Liver (tissue), 3 donors: ENCODE measurements at regions not wholly inside any gene's neighbourhood (a gene's known extent, or its start where the extent isn't known, plus 50 kb on each side); places are given as distances from the start of the nearest gene placed in this dataset.

Source experiments
- ATF3 ChIP-seq: IDR thresholded peaks from 2 replicates; pipeline ENCODE4 v1.6.1; 2016; ENCODE audit warnings: antibody characterized with exemption
- CTCF ChIP-seq: fragments of 150-350 bp; IDR thresholded peaks from 2 replicates; pipeline ENCODE4 v1.5.1; 2017; ENCODE audit warnings: improper control_type of control experiment, low read depth, low read length; ENCODE audit not compliant: missing input control
- GABPA ChIP-seq, 2 donors: IDR thresholded peaks in 1 of 2; conservative IDR thresholded peaks in 1 of 2; 2 replicates each; pipeline ENCODE4 v1.6.1; 2016; ENCODE audit warnings: antibody characterized with exemption in 2 of 2, mild to moderate bottlenecking in 1 of 2, moderate library complexity in 1 of 2
- NR2F2 ChIP-seq: IDR thresholded peaks from 2 replicates; pipeline ENCODE4 v1.6.1; 2016; ENCODE audit warnings: antibody characterized with exemption
- RAD21 ChIP-seq, 2 donors: IDR thresholded peaks; 2 replicates each; pipeline ENCODE4 v1.6.1; 2016; ENCODE audit warnings: antibody characterized with exemption in 2 of 2, mild to moderate bottlenecking in 2 of 2
- SP1 ChIP-seq: IDR thresholded peaks from 2 replicates; pipeline ENCODE4 v1.6.1; 2018; ENCODE audit warnings: antibody characterized with exemption, mild to moderate bottlenecking
- ZBTB33 ChIP-seq: IDR thresholded peaks from 2 replicates; pipeline ENCODE4 v1.6.1; 2016; ENCODE audit warnings: antibody characterized with exemption
- donor health status: healthy.
- donor health status: healthy.

DNA sequence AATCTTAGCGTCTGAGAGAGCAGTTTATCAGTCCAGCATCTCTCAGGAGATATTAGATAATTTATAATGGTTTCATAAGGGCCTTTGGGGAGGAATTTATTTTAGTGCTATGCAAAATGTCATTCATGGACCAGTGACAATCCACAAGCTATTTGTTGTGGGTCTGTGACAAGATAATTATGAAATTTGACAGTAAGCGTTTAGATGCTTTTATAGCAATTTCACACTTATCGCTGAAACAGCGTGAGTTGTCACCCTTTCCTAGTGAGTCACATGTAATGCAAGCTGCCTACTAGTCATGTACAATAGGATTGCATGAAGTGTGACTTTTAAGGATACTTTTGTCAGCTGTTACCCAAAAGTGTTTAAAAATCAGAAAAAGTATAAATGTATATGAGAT, 315.6 kb upstream of the THBS1 start:
- TF ChIP-seq CTCF (no peak), SP1 (no peak), NR2F2 (no peak), GABPA (IDR thresholded peaks at IDR 0.05 in 1 of 2, conservative IDR thresholded peaks at IDR 0.05 in 1 of 2) (no peak), ZBTB33 (no peak), RAD21 (IDR thresholded peaks at IDR 0.05) (no peak), ATF3 (no peak)
